Stimulated activated CD8-positive, alpha-beta memory T cell treated with anti-CD3 and anti-CD28 coated beads, Interleukin-7, amount 100 ng/mL, for 48 hours (primary cell): ENCODE measurements at regions not wholly inside any gene's neighbourhood (a gene's known extent, or its start where the extent isn't known, plus 50 kb on each side); places are given as distances from the start of the nearest gene placed in this dataset.

ENCODE experiments used
- DNase-seq, 2 donors: peaks; one replicate each; pipeline ENCODE4 v3.0.0-alpha.2; 2020; ENCODE audit warnings: low read depth in 1 of 2; ENCODE audit errors: extremely low read depth in 1 of 2

GRCh38 chr7:133470-133869, 58.9 kb upstream of the FAM20C start:
- no peak for DNase-seq

- no peak for DNase-seq
These were observed 58.3 kb upstream of the FAM20C start for GRCh38 chr7:134029-134428.

- DNase-seq, result no peak
These were observed 57.7 kb upstream of the FAM20C start for GRCh38 chr7:134561-135256.

DNA sequence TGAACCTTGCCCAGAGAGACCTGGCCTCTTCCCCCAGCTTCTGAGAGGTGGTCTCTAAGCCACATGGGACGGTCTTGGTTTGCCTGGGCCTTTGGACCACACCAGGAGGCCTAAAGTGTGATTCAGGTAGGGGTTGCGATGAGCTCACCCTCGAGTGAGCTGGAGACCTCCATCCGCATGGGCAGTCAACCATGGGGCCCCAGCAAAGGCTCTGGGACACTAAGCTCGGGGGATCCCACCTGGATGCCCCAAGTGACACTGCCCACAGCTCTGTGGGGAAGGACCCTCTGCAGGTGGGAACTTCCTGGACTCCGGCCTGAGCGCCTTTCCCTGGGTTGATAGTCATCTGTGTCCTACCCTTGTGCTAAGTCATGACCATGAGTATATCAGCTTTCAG, 57.1 kb upstream of the FAM20C start:
- no peak for DNase-seq

DNA sequence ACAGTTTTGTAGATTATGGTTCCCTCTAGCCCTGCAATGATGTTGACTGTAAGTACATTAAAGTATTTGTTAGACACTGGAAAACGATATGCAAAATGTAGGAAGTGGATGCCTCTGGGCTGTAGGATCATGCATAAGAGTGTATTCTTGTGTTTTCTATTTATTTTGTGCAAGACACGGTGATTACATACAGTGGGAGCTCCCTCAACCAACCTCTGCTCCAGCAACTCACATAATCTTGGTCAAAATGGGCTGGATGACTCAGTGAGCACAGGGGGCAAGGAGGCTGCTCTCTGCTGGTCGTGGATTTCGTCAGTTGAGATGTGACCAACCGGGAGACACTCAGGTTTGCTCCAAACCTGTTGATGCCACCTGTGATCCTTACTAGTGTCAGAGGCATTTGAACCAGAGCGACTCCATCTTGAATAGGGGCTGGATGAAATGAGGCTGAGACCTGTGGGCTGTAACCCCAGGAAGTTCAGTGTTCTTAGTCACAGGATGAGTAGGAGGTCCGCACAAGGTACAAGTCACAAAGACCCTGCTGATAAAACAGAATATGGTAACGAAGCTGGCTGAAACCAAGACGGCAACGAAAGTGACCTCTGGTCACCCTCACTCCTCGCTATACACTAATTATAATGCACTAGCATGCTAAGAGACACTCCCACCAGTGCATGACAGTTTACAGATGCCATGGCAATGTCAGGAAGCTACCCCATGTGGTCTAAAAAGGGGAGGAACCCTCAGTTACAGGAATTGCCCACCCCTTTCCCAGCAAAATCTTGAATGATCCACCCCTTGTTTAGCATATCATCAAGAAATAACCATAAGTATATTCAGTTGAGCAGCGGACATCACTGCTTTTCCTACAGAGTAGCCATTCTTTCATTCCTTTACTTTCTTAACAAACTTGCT, 56.4 kb upstream of the FAM20C start:
- DNase-seq, result no peak

- no peak for DNase-seq
These were observed 55.1 kb upstream of the FAM20C start for GRCh38 chr7:137094-137891.

GRCh38 chr7:139131-139530, 53.2 kb upstream of the FAM20C start:
- no peak for DNase-seq

DNA sequence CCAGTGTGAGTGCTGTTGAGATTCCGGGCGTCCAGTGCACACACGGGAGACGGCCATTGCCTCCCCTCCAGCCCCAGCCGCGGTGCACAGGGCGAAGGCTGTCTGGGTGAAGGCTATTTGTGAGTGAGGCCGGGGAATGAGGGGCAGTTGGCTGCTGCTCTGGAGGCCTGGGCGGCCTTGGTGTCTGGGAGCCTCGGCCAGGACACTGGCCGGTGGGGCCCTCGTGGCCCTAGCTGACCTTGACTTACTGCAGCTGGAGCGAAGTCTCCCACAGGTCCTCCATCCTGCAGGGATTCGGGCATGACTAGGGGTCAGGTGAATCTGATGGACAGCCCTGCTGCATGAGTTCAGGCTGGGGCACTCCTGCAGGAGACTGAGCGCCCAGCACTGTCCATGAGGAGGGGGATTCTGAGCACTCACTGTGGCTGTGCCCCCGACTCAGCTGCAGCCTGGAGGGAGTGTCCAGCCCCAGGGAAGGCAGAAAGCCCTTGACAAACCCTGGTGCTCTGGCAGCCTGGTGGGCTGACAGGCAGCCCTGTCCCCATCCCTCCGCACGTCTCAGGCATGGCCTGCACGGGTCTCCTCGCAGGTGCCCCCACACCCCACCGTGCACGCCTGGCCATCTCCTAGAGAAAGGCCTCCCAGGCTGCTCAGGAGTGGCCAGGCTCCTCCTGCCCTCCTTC, 52.7 kb upstream of the FAM20C start:
- no peak for DNase-seq

DNA sequence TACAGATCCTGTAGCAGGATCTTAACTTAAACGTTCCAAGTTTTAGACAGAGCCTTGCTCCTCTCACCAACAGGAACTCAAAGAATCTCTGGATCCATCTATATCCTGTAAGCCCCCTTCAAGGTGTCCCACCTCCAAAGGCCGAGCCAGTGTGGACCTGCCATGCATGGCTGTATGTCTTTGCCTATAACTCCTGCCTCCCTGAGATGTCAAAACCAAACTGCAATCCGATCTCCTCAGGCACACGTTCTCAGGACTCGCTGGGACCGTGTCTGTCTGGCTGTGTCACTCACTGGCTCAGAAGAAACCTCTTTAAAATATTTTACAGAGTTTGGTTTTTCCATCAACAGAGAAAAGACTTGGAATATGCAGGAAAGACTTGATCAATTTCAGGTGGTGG, 51.4 kb upstream of the FAM20C start:
- DNase-seq, result no peak

DNA sequence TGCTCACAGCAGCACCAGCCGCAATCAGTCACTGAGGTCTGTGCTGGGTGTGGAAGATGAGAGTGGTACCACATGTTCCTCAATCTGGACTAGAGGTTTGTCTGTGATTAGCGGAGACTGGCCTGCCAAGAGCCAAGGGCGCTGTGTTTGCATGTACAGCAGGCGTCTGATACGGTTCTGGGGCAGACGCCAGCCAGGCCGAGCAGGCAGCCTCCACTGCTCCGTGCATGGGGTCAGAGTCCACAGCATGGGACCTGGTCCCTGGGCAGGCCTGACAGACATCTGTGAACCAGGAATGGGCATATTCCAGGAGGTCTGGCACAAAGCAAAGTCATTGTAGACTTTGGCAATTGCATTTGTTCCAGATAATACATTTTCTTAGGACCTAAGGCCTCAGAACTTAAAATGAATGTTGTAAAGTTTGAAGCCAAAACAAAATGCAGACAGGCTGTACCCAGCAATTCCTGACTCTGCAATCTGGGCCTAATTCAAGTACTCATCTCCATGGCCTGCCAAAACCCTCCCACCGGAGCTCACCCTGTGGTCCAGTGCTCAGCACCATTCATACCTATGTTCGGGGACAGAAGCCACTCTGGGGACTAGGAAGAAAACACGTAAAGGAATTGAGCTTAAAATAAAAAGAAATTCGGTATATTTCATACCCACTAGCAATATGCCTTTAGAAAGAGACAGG, 50.0 kb upstream of the FAM20C start:
- DNase-seq, result no peak
